ENCODE measurements at regions not wholly inside any gene's neighbourhood (a gene's known extent, or its start where the extent isn't known, plus 50 kb on each side); places are given as distances from the start of the nearest gene placed in this dataset.
A peak's percentile ranks its signal among the peaks of the same experiment; 100 is the strongest.

- no peaks in the 10 kb centered on the region for H3K36me3 ChIP-seq (ENCODE audit: control insufficient read depth, low read length)
- no peaks in the 10 kb centered on the region for H3K4me1 ChIP-seq (ENCODE audit: control insufficient read depth, low read length)
- H3K4me2 ChIP-seq (ENCODE audit: low read length), result no peak overlapping the region
- no peaks in the 10 kb centered on the region for H3K9me2 ChIP-seq (replicated peaks; ENCODE audit: control insufficient read depth, low read length)
- no peaks in the 10 kb centered on the region for H3K27me3 ChIP-seq (ENCODE audit: control insufficient read depth, low read length)
- no peak overlapping the region for H3K27ac ChIP-seq (ENCODE audit: low read depth, low read length)
- H3K9me3 ChIP-seq (ENCODE audit: control insufficient read depth, insufficient read depth, low read length), result no peaks in the 10 kb centered on the region
- H3F3A ChIP-seq (ENCODE audit: control insufficient read depth, insufficient read depth), result no peaks in the 10 kb centered on the region
- H3K4me3 ChIP-seq (ENCODE audit: low read length), result no peak overlapping the region
- H4K20me1 ChIP-seq (ENCODE audit: control insufficient read depth, insufficient read depth, low read depth, low read length), result no peaks in the 10 kb centered on the region
- H3K79me2 ChIP-seq (ENCODE audit: control insufficient read depth, low read length), result no peaks in the 10 kb centered on the region
- no peak for TF ChIP-seq EZH2phosphoT487 (IDR thresholded peaks at IDR 0.05; ENCODE audit: borderline replicate concordance, low read length)
- TF ChIP-seq, protein P1, sequence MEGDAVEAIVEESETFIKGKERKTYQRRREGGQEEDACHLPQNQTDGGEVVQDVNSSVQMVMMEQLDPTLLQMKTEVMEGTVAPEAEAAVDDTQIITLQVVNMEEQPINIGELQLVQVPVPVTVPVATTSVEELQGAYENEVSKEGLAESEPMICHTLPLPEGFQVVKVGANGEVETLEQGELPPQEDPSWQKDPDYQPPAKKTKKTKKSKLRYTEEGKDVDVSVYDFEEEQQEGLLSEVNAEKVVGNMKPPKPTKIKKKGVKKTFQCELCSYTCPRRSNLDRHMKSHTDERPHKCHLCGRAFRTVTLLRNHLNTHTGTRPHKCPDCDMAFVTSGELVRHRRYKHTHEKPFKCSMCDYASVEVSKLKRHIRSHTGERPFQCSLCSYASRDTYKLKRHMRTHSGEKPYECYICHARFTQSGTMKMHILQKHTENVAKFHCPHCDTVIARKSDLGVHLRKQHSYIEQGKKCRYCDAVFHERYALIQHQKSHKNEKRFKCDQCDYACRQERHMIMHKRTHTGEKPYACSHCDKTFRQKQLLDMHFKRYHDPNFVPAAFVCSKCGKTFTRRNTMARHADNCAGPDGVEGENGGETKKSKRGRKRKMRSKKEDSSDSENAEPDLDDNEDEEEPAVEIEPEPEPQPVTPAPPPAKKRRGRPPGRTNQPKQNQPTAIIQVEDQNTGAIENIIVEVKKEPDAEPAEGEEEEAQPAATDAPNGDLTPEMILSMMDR (IDR thresholded peaks at IDR 0.05; ENCODE audit: low read depth, low read length, poor library complexity, severe bottlenecking), result no peak
These were observed 231.2 kb upstream of the RAB6C start for GRCh38 chr2:129748250-129748649.

- Histone ChIP-seq H3K27ac (ENCODE audit: low read depth, low read length) (no peak overlapping the region), H4K20me1 (ENCODE audit: control insufficient read depth, insufficient read depth, low read depth, low read length) (no peaks in the 10 kb centered on the region), H3K4me3 (ENCODE audit: low read length) (no peak overlapping the region), H3K4me1 (ENCODE audit: control insufficient read depth, low read length) (no peaks in the 10 kb centered on the region), H3K27me3 (ENCODE audit: control insufficient read depth, low read length) (no peaks in the 10 kb centered on the region), H3K79me2 (ENCODE audit: control insufficient read depth, low read length) (no peaks in the 10 kb centered on the region), H3K4me2 (ENCODE audit: low read length) (no peak overlapping the region), H3K9me3 (ENCODE audit: control insufficient read depth, insufficient read depth, low read length) (no peaks in the 10 kb centered on the region), H3K9me2 (replicated peaks; ENCODE audit: control insufficient read depth, low read length) (no peaks in the 10 kb centered on the region), H3F3A (ENCODE audit: control insufficient read depth, insufficient read depth) (no peaks in the 10 kb centered on the region), H3K36me3 (ENCODE audit: control insufficient read depth, low read length) (no peaks in the 10 kb centered on the region)
- TF ChIP-seq, protein P1 (IDR thresholded peaks at IDR 0.05; ENCODE audit: low read depth, low read length, poor library complexity, severe bottlenecking), result peak; percentile 33
- TF ChIP-seq EZH2phosphoT487 (IDR thresholded peaks at IDR 0.05; ENCODE audit: borderline replicate concordance, low read length), result no peak
These were observed 230.8 kb upstream of the RAB6C start for GRCh38 chr2:129748653-129749052.

DNA sequence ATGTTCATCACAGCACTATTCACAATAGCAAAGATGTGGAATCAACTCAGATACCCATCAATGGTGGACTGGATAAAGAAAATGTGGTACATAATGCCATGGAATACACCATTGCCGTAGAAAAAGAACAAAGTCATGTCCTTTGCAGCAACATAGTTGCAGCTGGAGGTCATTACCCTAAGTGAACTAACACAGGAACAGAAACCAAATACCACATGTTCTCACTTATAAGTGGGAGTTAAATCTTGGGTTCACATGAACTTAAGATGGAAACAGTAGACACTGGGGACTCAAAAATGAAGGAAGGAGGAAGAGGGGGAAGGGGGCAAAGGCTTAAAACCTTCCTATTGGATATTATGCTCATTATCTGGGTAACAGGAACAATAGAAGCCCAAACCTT lies 228.1 kb upstream of the RAB6C start:
- Histone ChIP-seq H3K9me3 (ENCODE audit: control insufficient read depth, insufficient read depth, low read length) (no peaks in the 10 kb centered on the region), H3K4me1 (ENCODE audit: control insufficient read depth, low read length) (no peaks in the 10 kb centered on the region), H3F3A (ENCODE audit: control insufficient read depth, insufficient read depth) (no peaks in the 10 kb centered on the region), H3K4me2 (ENCODE audit: low read length) (no peak overlapping the region), H3K36me3 (ENCODE audit: control insufficient read depth, low read length) (no peaks in the 10 kb centered on the region), H3K27ac (ENCODE audit: low read depth, low read length) (no peak overlapping the region), H3K27me3 (ENCODE audit: control insufficient read depth, low read length) (no peaks in the 10 kb centered on the region), H3K4me3 (ENCODE audit: low read length) (no peak overlapping the region), H4K20me1 (ENCODE audit: control insufficient read depth, insufficient read depth, low read depth, low read length) (no peaks in the 10 kb centered on the region), H3K79me2 (ENCODE audit: control insufficient read depth, low read length) (no peaks in the 10 kb centered on the region), H3K9me2 (replicated peaks; ENCODE audit: control insufficient read depth, low read length) (no peaks in the 10 kb centered on the region)
- no peak for TF ChIP-seq EZH2phosphoT487 (IDR thresholded peaks at IDR 0.05; ENCODE audit: borderline replicate concordance, low read length)
- TF ChIP-seq, protein P1 (IDR thresholded peaks at IDR 0.05; ENCODE audit: low read depth, low read length, poor library complexity, severe bottlenecking), result no peak

DNA sequence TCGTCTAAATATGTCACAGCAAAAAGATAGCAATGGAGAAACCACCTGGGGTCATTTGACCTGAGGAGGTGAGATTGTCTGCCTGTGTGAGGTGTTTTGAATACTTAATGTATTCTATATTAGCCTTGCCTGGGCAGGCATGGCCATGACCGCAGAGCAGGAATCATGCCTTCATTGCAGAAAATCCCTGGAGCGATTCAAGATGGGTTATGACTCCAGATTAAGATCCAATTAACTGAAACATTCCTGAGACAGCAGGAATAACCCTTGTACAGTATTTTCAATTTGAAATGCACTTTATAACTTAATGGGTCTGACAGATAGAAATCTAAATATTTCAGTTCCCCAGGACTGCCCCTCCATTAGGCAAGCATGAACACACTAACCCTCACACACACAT lies 227.3 kb upstream of the RAB6C start:
- TF ChIP-seq, protein P1 (IDR thresholded peaks at IDR 0.05; ENCODE audit: low read depth, low read length, poor library complexity, severe bottlenecking), result no peak
- TF ChIP-seq EZH2phosphoT487 (IDR thresholded peaks at IDR 0.05; ENCODE audit: borderline replicate concordance, low read length), result no peak
- no peak overlapping the region for H3K4me2 ChIP-seq (ENCODE audit: low read length)
- H3K4me3 ChIP-seq (ENCODE audit: low read length), result no peak overlapping the region
- no peak overlapping the region for H3K27ac ChIP-seq (ENCODE audit: low read depth, low read length)
- no peaks in the 10 kb centered on the region for H3K36me3 ChIP-seq (ENCODE audit: control insufficient read depth, low read length)
- no peaks in the 10 kb centered on the region for H3K4me1 ChIP-seq (ENCODE audit: control insufficient read depth, low read length)
- no peaks in the 10 kb centered on the region for H3K9me2 ChIP-seq (replicated peaks; ENCODE audit: control insufficient read depth, low read length)
- H4K20me1 ChIP-seq (ENCODE audit: control insufficient read depth, insufficient read depth, low read depth, low read length), result no peaks in the 10 kb centered on the region
- no peaks in the 10 kb centered on the region for H3K79me2 ChIP-seq (ENCODE audit: control insufficient read depth, low read length)
- no peaks in the 10 kb centered on the region for H3K27me3 ChIP-seq (ENCODE audit: control insufficient read depth, low read length)
- H3K9me3 ChIP-seq (ENCODE audit: control insufficient read depth, insufficient read depth, low read length), result no peaks in the 10 kb centered on the region
- H3F3A ChIP-seq (ENCODE audit: control insufficient read depth, insufficient read depth), result no peaks in the 10 kb centered on the region

Data from DOHH2 (cell line).